Astrocyte of the cerebellum (primary cell): ENCODE measurements at regions not wholly inside any gene's neighbourhood (a gene's known extent, or its start where the extent isn't known, plus 50 kb on each side); places are given as distances from the start of the nearest gene placed in this dataset.

Experiments used
- DNase-seq: peaks from one replicate; pipeline ENCODE4 v3.0.0-alpha.2; 2011; ENCODE audit warnings: low read depth
- H3K4me3 ChIP-seq: 2 replicates; pipeline ENCODE4 v1.5.1; 2011; ENCODE audit warnings: mild to moderate bottlenecking, low read depth, low read length, moderate library complexity
- in situ Hi-C: cut with HindIII; loops from 2 replicates; pipeline ENCODE4 v1.10.0; 2017; ENCODE audit warnings: low sequenced_read_pairs
- TF ChIP-seq, protein P1 (sequence below): IDR thresholded peaks from 2 replicates; pipeline ENCODE4 v1.5.1; 2012; ENCODE audit warnings: low read length, low read depth, moderate library complexity, mild to moderate bottlenecking; ENCODE audit errors: missing control alignments

- no peak for DNase-seq
- in situ Hi-C loops, result no loop called here
- TF ChIP-seq, protein P1, sequence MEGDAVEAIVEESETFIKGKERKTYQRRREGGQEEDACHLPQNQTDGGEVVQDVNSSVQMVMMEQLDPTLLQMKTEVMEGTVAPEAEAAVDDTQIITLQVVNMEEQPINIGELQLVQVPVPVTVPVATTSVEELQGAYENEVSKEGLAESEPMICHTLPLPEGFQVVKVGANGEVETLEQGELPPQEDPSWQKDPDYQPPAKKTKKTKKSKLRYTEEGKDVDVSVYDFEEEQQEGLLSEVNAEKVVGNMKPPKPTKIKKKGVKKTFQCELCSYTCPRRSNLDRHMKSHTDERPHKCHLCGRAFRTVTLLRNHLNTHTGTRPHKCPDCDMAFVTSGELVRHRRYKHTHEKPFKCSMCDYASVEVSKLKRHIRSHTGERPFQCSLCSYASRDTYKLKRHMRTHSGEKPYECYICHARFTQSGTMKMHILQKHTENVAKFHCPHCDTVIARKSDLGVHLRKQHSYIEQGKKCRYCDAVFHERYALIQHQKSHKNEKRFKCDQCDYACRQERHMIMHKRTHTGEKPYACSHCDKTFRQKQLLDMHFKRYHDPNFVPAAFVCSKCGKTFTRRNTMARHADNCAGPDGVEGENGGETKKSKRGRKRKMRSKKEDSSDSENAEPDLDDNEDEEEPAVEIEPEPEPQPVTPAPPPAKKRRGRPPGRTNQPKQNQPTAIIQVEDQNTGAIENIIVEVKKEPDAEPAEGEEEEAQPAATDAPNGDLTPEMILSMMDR, result no peak
- H3K4me3 ChIP-seq, result no peak overlapping the region
Observed at GRCh38 chr1:67580691-67581403, 104.2 kb upstream of the GADD45A start.

GRCh38 chr1:67582625-67583461 is 102.2 kb upstream of the GADD45A start:
- H3K4me3 ChIP-seq, result no peak overlapping the region
- in situ Hi-C loops, result no loop called here
- no peak for DNase-seq
- TF ChIP-seq, protein P1, result no peak

DNA sequence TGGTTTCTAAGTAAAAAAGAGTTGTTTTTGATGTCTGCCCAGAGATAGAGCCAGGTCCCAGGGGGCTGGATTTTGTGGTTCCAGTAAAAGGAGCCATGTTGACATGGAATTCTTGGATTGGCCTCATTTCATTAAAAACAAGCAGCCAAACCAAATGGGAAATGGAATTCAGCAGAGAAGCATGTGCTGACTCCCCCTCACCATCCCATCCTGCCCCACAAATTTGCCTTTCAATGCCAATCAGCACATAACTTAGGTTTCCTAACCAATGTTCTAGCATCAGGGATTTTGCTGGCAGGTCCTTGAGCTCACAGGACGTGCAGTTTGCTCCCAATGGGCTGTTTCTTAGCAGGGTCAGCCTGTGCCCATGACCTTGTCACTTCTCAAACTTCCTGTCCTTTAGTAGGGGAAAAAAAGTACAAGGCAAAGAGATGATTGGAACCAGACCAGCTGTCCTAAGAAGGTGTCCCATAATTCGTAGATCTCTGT is 101.5 kb upstream of the GADD45A start:
- TF ChIP-seq, protein P1, result no peak
- in situ Hi-C loops, result no loop called here
- DNase-seq, result peak; percentile 61
- H3K4me3 ChIP-seq, result no peak overlapping the region

GRCh38 chr1:67584938-67585337 is 100.1 kb upstream of the GADD45A start:
- DNase-seq, result no peak
- in situ Hi-C loops, result no loop called here
- H3K4me3 ChIP-seq, result no peak overlapping the region
- TF ChIP-seq, protein P1, result no peak

DNA sequence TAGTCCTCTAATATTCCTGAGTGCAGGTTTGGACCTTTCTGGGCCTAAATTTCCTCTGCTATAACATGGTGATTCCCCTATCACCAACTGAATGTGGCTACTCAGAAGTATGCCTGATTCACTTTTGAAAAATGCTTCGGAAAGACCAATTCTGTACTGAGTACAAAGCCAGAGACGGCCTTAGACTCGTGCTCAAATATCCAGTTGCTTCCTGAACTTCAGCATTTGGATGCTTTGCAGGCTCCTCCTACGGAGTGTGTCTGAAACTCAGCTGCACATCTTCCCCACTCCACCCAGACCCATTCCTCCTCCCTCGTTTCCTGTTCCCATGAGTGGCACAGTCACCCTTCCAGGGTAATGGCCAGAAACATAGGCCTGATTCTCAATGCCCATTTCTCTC is 98.4 kb upstream of the GADD45A start:
- in situ Hi-C loops, result no loop called here
- DNase-seq, result no peak
- TF ChIP-seq, protein P1, result no peak
- no peak overlapping the region for H3K4me3 ChIP-seq

DNA sequence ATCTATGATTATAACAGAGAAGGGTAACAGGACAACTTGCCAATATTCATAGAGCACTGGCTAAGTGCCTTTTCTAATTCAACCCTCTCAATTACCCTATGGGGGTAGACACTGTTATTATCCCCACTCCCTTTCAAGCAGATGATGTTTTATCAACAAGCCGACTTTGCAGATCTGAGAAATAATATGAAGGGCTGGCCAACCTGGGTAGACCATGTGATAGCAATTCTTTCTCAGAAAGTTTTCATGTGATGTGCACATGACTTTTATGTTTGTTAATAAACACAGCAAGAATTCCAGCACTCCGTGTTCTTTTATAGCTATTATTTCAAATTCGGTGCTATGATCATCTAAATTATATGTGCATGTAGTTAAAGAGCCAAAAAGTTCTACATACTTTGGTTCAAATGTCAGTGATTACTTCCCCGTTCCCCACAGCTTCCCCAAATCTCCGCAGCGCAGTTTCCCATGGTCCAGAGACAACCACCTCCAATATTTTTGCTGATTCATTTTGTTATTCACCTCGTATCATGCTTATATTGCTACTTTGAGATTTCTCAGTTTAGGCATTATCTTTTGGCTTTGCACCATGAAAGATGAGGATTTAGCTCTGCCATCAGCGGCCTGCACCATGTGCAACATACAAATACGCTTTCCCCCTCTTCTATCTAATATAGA is 96.7 kb upstream of the GADD45A start:
- TF ChIP-seq, protein P1, result no peak
- no peak for DNase-seq
- in situ Hi-C loops, result no loop called here
- no peak overlapping the region for H3K4me3 ChIP-seq
